Ovary (tissue), 7 donors: ENCODE measurements at regions not wholly inside any gene's neighbourhood (a gene's known extent, or its start where the extent isn't known, plus 50 kb on each side); places are given as distances from the start of the nearest gene placed in this dataset.

Experiments used
- DNase-seq, 5 donors: peaks; one replicate each; pipeline ENCODE4 v3.0.0-alpha.2; 2019 to 2020
- H3K27ac ChIP-seq, 2 donors: fragments of 200-600 bp; one replicate each; pipeline versions ENCODE4 v1.5.1 to v1.8.0; 2019 to 2022
- H3K27me3 ChIP-seq: fragments of 200-600 bp; one replicate; pipeline ENCODE4 v1.8.0; 2022
- H3K36me3 ChIP-seq: fragments of 200-600 bp; sonication (generic); one replicate; pipeline ENCODE4 v1.5.1; 2019
- H3K4me1 ChIP-seq: one replicate; pipeline ENCODE4 v1.8.1; 2013; ENCODE audit warnings: mild to moderate bottlenecking, moderate library complexity; ENCODE audit not compliant: insufficient read depth
- H3K4me3 ChIP-seq: fragments of 200-600 bp; sonication (generic); one replicate; pipeline ENCODE4 v1.5.1; 2017
- H3K9me3 ChIP-seq, 2 donors: fragments of 200-600 bp in 1 of 2; sonication (generic) in 1 of 2; one replicate each; pipeline versions ENCODE4 v1.5.1 to v1.8.1; 2013 to 2019; ENCODE audit warnings: mild to moderate bottlenecking in 1 of 2, moderate library complexity in 1 of 2
- EP300 ChIP-seq: sonication (generic); formaldehyde crosslinking; IDR thresholded peaks from one replicate; pipeline ENCODE4 v1.6.1; 2017; ENCODE audit warnings: antibody characterized with exemption
- POLR2A ChIP-seq: fragments of 450-650 bp; IDR thresholded peaks from one replicate; pipeline ENCODE4 v1.6.1; 2017; ENCODE audit warnings: antibody characterized with exemption, mild to moderate bottlenecking, moderate library complexity
- WGBS, 3 donors: extraction: QIAGEN DNeasy Blood & Tissue Kit in 1 of 3; methylation state at CpG; one replicate each; pipeline versions ENCODE4 v1.1.5 to v1.1.7; 2013 to 2017; 5-methylcytosine and 5-hydroxymethylcytosine counted together
- intact Hi-C, 4 donors: fragments of 100-400 bp; cut with DNase I; formaldehyde crosslinking; loops; one replicate each; pipeline versions ENCODE4 v1.11.0 to v1.15.1; 2022 to 2023
- TF ChIP-seq, protein P1 (sequence below), 3 donors: fragments of 450-650 bp in 2 of 3; fragments of 200-600 bp in 1 of 3; IDR thresholded peaks; one replicate each; pipeline versions ENCODE4 v1.5.1 to v1.8.0; 2016 to 2022; ENCODE audit warnings: antibody characterized with exemption in 3 of 3, mild to moderate bottlenecking in 1 of 3
- donor health status: DM: no; HTN: no; CAD: no; lungs with moderate emphysema.
- donor health status: DM: no; HTN: no; CAD: no.
- donor health status: Bipolar disorder and iron deficiency.
- donor health status: DM: no; HTN: no; CAD: no.
- donor health status: DM: yes; HTN: yes; CAD: no.

DNA sequence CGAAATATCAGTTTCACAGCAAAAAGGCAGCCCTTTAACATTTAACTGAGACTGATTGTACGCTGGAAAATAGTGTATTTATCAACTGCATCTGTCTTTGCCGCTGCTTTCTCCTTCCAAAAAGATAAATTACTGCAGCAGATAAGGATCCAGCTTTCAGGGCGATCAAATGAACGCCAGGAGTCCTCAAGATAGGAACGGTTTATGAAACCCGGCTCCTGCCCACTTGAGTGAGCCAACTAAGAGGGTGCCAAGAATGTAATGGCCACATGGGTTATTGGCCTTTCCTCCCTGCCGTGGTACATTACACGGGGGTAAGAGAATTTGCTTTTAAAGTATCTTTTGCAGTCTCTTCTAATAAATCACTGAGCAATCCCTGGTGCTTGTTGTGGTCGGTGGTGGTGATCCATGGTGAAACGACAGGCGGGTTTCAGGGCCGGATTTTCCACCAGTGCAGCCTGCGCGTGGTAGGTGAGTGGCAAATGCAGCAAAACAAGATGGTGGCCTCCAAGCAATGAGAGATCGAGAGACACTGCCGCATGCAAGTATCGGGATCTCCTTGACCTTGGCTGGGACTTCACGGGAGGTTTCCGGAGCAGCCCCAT lies 67.5 kb upstream of the IRX6 start:
- no peak for DNase-seq
- 35 to 44% (median 39%) methylated on average over 20 of the region's 20 CpGs for WGBS, 3 donors
- TF ChIP-seq POLR2A (no peak), EP300 (no peak)
- TF ChIP-seq, protein P1, sequence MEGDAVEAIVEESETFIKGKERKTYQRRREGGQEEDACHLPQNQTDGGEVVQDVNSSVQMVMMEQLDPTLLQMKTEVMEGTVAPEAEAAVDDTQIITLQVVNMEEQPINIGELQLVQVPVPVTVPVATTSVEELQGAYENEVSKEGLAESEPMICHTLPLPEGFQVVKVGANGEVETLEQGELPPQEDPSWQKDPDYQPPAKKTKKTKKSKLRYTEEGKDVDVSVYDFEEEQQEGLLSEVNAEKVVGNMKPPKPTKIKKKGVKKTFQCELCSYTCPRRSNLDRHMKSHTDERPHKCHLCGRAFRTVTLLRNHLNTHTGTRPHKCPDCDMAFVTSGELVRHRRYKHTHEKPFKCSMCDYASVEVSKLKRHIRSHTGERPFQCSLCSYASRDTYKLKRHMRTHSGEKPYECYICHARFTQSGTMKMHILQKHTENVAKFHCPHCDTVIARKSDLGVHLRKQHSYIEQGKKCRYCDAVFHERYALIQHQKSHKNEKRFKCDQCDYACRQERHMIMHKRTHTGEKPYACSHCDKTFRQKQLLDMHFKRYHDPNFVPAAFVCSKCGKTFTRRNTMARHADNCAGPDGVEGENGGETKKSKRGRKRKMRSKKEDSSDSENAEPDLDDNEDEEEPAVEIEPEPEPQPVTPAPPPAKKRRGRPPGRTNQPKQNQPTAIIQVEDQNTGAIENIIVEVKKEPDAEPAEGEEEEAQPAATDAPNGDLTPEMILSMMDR (IDR thresholded peaks at IDR 0.05) = no peak
- intact Hi-C loops = no loop called here
- H3K4me1 ChIP-seq = no peaks in the 10 kb centered on the region
- H3K36me3 ChIP-seq = no peaks in the 10 kb centered on the region
- H3K27me3 ChIP-seq = no peaks in the 10 kb centered on the region
- H3K4me3 ChIP-seq = no peak overlapping the region
- no peak overlapping the region for H3K27ac ChIP-seq
- H3K9me3 ChIP-seq = no peaks in the 10 kb centered on the region

DNA sequence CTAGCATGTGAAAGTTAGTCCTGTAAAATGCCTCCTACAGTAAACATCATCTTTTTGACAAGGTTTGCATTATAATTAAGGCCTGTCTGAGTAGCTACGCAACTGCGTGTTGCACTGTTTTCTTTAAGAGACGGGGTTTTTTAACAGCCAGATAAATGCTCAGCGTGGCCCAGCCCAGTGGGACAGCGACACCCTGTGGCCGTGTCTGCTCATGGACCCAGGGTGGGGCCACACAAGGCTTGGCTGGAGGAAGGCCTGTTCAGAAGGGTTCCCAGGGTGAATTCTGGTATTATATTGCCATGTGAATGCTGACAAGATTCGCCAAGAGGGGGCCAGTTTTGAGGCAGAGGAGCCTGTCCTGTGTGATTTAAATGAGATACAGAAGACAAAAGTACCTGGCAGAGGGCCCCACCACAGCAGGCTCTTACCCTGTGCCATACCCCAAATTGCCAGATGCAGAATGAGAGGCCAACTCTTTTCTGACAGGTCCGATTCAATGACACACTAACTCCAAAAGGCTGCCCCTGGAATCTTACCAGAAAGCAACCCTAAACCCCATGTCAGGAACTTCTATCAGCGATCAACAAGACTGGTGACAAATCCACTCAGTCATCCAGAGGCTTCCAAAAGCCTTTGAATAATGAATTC lies 65.9 kb upstream of the IRX6 start:
- no peaks in the 10 kb centered on the region for H3K9me3 ChIP-seq
- no peak for TF ChIP-seq POLR2A
- TF ChIP-seq, protein P1 (IDR thresholded peaks at IDR 0.05) = no peak
- no peak for TF ChIP-seq EP300
- no peaks in the 10 kb centered on the region for H3K4me1 ChIP-seq
- DNase-seq = peak in 1 of 5 donors; percentile 33
- H3K27me3 ChIP-seq = no peaks in the 10 kb centered on the region
- WGBS, 3 donors = 36 to 42% (median 38%) methylated on average over 9 of the region's 9 CpGs
- H3K27ac ChIP-seq = no peak overlapping the region
- intact Hi-C loops = no loop called here
- no peaks in the 10 kb centered on the region for H3K36me3 ChIP-seq
- no peak overlapping the region for H3K4me3 ChIP-seq

DNA sequence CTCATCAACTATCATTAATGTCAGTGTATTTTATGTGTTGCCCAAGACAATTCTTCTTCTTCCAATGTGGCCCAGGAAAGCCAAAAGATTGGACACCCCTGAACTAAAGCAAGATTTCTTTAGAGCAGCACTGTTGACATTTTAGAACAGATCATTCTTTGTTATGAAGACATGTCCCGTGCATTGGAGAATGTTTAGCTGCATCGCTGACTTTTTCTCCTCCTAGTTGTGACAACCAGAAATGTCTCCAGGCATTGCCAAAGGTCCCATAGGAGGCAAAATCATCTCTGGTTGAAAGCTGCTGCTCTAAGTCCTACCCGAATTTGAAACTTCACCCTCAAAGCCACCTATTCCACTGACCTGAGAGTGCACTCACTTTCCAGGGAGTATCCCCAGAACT lies 62.7 kb upstream of the IRX6 start:
- Histone ChIP-seq H3K27ac (no peak overlapping the region), H3K27me3 (no peaks in the 10 kb centered on the region), H3K36me3 (no peaks in the 10 kb centered on the region), H3K4me3 (no peak overlapping the region), H3K9me3 (no peaks in the 10 kb centered on the region), H3K4me1 (no peaks in the 10 kb centered on the region)
- 78 to 86% (median 83%) methylated on average over 3 of the region's 3 CpGs for WGBS, 3 donors
- no peak for TF ChIP-seq POLR2A
- TF ChIP-seq, protein P1 (IDR thresholded peaks at IDR 0.05) = no peak
- no peak for TF ChIP-seq EP300
- no peak for DNase-seq
- intact Hi-C loops = no loop called here

DNA sequence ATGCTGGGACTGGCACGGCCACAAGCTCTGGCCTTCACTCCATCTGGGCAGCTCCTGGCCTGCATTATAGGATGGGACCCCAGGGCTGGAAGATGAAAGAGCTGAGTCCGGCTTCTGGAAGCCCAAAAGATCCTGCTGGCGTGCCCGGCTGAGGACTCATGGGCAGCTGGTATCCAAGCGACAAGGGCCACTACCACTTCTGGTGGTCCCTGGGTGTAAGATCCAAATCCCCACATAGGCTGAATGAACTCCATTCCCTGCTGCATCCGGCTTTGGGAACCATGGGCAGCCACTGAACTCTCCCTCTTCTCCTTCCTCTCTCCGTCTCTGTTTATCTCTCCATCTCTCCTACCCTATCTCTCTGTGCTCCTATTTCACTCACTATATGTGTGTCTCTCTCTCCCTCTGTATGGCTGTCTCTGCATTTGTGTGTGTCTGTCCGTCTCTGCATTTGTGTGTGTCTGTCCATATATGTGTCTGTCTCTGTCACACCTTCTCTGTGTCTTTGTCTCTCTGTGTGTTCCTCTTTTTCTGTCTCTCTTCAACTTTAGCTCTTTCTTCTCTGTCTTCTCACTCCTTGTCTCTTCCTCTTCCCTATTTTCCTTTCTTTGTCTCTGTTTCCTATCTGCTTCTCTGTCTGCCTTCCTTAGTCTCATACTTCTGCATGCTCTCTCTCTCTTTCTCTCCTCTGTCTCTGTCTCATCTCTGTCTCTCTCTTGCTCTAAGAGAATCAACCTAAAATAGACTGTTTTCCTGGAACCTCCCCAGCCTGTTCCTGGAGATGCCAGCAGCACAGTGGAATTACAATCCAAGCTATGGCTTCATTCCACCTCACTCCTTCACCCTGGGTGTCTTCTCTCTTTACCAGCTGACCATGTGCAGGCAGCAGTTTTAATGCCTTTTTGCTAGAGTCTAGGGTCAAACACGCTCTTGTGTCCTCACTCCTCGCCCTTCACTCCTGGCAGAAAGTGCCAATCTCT lies 60.4 kb upstream of the IRX6 start:
- no peaks in the 10 kb centered on the region for H3K27me3 ChIP-seq
- H3K4me3 ChIP-seq = no peak overlapping the region
- no peak for DNase-seq
- no peaks in the 10 kb centered on the region for H3K36me3 ChIP-seq
- 66 to 80% (median 71%) methylated on average over 10 of the region's 10 CpGs for WGBS, 3 donors
- no peaks in the 10 kb centered on the region for H3K4me1 ChIP-seq
- no peaks in the 10 kb centered on the region for H3K9me3 ChIP-seq
- intact Hi-C loops = no loop called here
- TF ChIP-seq POLR2A (no peak), EP300 (no peak)
- TF ChIP-seq, protein P1 (IDR thresholded peaks at IDR 0.05) = no peak
- H3K27ac ChIP-seq = no peak overlapping the region
